HEK293 (cell line): ENCODE measurements at regions not wholly inside any gene's neighbourhood (a gene's known extent, or its start where the extent isn't known, plus 50 kb on each side); places are given as distances from the start of the nearest gene placed in this dataset.

Source experiments
- CTCF ChIP-seq: fragments of 450-650 bp; formaldehyde crosslinking; IDR thresholded peaks from 2 replicates; pipeline ENCODE4 v1.5.1; 2016; ENCODE audit warnings: missing biosample characterization, missing genetic modification characterization
- KLF10 ChIP-seq: fragments of 450-650 bp; IDR thresholded peaks from 2 replicates; pipeline ENCODE4 v1.5.1; 2018; ENCODE audit warnings: missing biosample characterization, mild to moderate bottlenecking, missing genetic modification characterization
- SETDB1 ChIP-seq: IDR thresholded peaks from one replicate; pipeline ENCODE4 v1.6.1; 2017; ENCODE audit warnings: mild to moderate bottlenecking, low read length, moderate library complexity, mixed read lengths; ENCODE audit not compliant: insufficient read length
- TRIM28 ChIP-seq: IDR thresholded peaks from 2 replicates; pipeline ENCODE4 v1.6.1; 2011; ENCODE audit warnings: low read length, control low read depth, borderline replicate concordance
- YY1 ChIP-seq: fragments of 450-650 bp; formaldehyde crosslinking; IDR thresholded peaks from 2 replicates; pipeline ENCODE4 v1.5.1; 2018; ENCODE audit warnings: missing biosample characterization, missing genetic modification characterization
- ZNF174 ChIP-seq: fragments of 450-650 bp; formaldehyde crosslinking; IDR thresholded peaks from 2 replicates; pipeline ENCODE4 v1.5.0; 2017; ENCODE audit warnings: missing biosample characterization, mild to moderate bottlenecking, missing genetic modification characterization
- ZNF223 ChIP-seq: fragments of 450-650 bp; formaldehyde crosslinking; IDR thresholded peaks from 2 replicates; pipeline ENCODE4 v1.5.1; 2016; ENCODE audit warnings: missing biosample characterization, missing genetic modification characterization
- ZNF239 ChIP-seq: fragments of 450-650 bp; formaldehyde crosslinking; IDR thresholded peaks from 2 replicates; pipeline ENCODE4 v1.5.1; 2016; ENCODE audit warnings: missing biosample characterization, missing genetic modification characterization
- ZNF274 ChIP-seq, 2 experiments: fragments of 200-500 bp in 1 of 2; fragments of 450-650 bp in 1 of 2; sonication (Bioruptor generic) in 1 of 2; formaldehyde crosslinking in 1 of 2; IDR thresholded peaks; 2 replicates each; pipeline versions ENCODE4 v1.5.1 to v1.6.1; 2014 to 2016; ENCODE audit warnings: borderline replicate concordance in 1 of 2, inconsistent platforms in 1 of 2, low read length in 1 of 2, missing biosample characterization in 1 of 2, missing genetic modification characterization in 1 of 2
- ZNF501 ChIP-seq: fragments of 450-650 bp; formaldehyde crosslinking; IDR thresholded peaks from 2 replicates; pipeline ENCODE4 v1.5.1; 2016; ENCODE audit warnings: missing biosample characterization, missing genetic modification characterization
- ZNF777 ChIP-seq: fragments of 450-650 bp; formaldehyde crosslinking; IDR thresholded peaks from 2 replicates; pipeline ENCODE4 v1.5.1; 2017; ENCODE audit warnings: missing biosample characterization, missing genetic modification characterization, borderline replicate concordance
- ZNF837 ChIP-seq: fragments of 450-650 bp; formaldehyde crosslinking; IDR thresholded peaks from 2 replicates; pipeline ENCODE4 v1.5.1; 2016; ENCODE audit warnings: missing biosample characterization, missing genetic modification characterization
- TF ChIP-seq, protein P1 (sequence below): fragments of 450-650 bp; formaldehyde crosslinking; IDR thresholded peaks from 2 replicates; pipeline ENCODE4 v1.5.1; 2016; ENCODE audit warnings: missing biosample characterization, missing genetic modification characterization, low read depth
- TF ChIP-seq, protein P2 (sequence below): fragments of 450-650 bp; formaldehyde crosslinking; IDR thresholded peaks from 2 replicates; pipeline ENCODE4 v1.5.1; 2016; ENCODE audit warnings: missing biosample characterization, missing genetic modification characterization

DNA sequence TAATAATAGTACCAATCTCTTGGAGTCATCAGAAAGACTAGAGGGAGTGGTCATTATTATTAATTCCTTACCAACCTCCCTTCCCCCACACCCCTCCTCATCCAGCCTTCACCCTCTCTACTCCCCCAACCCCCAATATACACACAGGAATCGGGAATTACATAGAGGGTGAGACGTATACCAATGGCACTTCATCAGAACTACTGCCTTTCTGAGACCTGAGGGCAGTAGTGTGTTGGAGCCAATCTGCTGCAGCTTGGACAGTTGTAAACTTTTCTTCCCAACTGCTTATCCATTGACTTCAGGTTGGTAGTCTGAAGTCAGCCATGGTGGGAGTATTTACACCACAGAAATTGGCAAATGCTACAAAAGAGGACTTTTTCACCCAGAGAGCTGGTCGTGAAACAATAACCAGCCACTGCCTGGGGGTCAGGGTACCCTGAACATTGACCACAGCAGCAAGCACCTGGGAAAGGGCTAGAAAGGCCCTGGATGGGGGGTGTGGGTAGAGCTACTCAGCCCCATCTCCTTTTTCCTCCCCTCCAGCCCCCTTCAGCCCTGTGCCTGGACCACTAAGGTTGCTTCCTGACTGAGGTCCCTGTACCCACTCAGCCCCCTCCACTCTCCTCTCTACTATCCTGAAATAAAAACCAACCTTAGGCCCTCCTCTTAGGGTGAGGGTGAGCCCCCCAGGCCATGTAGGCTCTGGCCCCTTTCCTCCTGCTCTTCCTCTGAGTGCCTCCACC lies 161.5 kb downstream of the MRPL14 start:
- TF ChIP-seq KLF10 (tag by site-specific recombination): no peak
- TF ChIP-seq ZNF223 (tag by site-specific recombination): no peak
- TF ChIP-seq ZNF239: no peak
- no peak for TF ChIP-seq ZNF274 (IDR thresholded peaks at IDR 0.05; ENCODE audit: low read length)
- TF ChIP-seq ZNF274 (tag by site-specific recombination; IDR thresholded peaks at IDR 0.05; ENCODE audit: borderline replicate concordance): no peak
- no peak for TF ChIP-seq CTCF (tag by site-specific recombination)
- TF ChIP-seq SETDB1: no peak
- no peak for TF ChIP-seq ZNF501 (tag by site-specific recombination)
- TF ChIP-seq, protein P1, sequence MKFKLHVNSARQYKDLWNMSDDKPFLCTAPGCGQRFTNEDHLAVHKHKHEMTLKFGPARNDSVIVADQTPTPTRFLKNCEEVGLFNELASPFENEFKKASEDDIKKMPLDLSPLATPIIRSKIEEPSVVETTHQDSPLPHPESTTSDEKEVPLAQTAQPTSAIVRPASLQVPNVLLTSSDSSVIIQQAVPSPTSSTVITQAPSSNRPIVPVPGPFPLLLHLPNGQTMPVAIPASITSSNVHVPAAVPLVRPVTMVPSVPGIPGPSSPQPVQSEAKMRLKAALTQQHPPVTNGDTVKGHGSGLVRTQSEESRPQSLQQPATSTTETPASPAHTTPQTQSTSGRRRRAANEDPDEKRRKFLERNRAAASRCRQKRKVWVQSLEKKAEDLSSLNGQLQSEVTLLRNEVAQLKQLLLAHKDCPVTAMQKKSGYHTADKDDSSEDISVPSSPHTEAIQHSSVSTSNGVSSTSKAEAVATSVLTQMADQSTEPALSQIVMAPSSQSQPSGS: no peak
- no peak for TF ChIP-seq TRIM28
- no peak for TF ChIP-seq YY1 (tag by site-specific recombination)
- TF ChIP-seq ZNF837 (tag by site-specific recombination): no peak
- TF ChIP-seq, protein P2, sequence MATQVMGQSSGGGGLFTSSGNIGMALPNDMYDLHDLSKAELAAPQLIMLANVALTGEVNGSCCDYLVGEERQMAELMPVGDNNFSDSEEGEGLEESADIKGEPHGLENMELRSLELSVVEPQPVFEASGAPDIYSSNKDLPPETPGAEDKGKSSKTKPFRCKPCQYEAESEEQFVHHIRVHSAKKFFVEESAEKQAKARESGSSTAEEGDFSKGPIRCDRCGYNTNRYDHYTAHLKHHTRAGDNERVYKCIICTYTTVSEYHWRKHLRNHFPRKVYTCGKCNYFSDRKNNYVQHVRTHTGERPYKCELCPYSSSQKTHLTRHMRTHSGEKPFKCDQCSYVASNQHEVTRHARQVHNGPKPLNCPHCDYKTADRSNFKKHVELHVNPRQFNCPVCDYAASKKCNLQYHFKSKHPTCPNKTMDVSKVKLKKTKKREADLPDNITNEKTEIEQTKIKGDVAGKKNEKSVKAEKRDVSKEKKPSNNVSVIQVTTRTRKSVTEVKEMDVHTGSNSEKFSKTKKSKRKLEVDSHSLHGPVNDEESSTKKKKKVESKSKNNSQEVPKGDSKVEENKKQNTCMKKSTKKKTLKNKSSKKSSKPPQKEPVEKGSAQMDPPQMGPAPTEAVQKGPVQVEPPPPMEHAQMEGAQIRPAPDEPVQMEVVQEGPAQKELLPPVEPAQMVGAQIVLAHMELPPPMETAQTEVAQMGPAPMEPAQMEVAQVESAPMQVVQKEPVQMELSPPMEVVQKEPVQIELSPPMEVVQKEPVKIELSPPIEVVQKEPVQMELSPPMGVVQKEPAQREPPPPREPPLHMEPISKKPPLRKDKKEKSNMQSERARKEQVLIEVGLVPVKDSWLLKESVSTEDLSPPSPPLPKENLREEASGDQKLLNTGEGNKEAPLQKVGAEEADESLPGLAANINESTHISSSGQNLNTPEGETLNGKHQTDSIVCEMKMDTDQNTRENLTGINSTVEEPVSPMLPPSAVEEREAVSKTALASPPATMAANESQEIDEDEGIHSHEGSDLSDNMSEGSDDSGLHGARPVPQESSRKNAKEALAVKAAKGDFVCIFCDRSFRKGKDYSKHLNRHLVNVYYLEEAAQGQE (tag by site-specific recombination): no peak
- no peak for TF ChIP-seq ZNF777 (tag by site-specific recombination)
- TF ChIP-seq ZNF174 (tag by site-specific recombination): no peak
